T1000 (cell line): ENCODE measurements at regions not wholly inside any gene's neighbourhood (a gene's known extent, or its start where the extent isn't known, plus 50 kb on each side); places are given as distances from the start of the nearest gene placed in this dataset.

Experiments used
- DNase-seq: peaks from one replicate; lab custom pipeline; 2025; ENCODE audit warnings: mixed read lengths; lab: John Stamatoyannopoulos, UW

- DNase-seq: no peak
Observed at GRCh38 chr12:31781894-31782540, 53.2 kb upstream of the AMN1 start.

- DNase-seq: no peak
Observed at GRCh38 chr12:31780096-31780495, 51.3 kb upstream of the AMN1 start.

GRCh38 chr12:31778687-31779086, 49.9 kb upstream of the AMN1 start:
- no peak for DNase-seq
